Astrocyte of the spinal cord (primary cell): ENCODE measurements at regions not wholly inside any gene's neighbourhood (a gene's known extent, or its start where the extent isn't known, plus 50 kb on each side); places are given as distances from the start of the nearest gene placed in this dataset.

Experiments used
- DNase-seq: peaks from one replicate; pipeline ENCODE4 v3.0.0; 2011; ENCODE audit warnings: low read depth, low spot score
- H3K4me3 ChIP-seq: 2 replicates; pipeline ENCODE4 v1.5.1; 2011; ENCODE audit warnings: low read depth, mild to moderate bottlenecking, low read length, moderate library complexity
- in situ Hi-C: cut with HindIII; loops from 2 replicates; pipeline ENCODE4 v1.10.0; 2017; ENCODE audit warnings: low sequenced_read_pairs
- TF ChIP-seq, protein P1 (sequence below): IDR thresholded peaks from 2 replicates; pipeline ENCODE4 v1.5.1; 2012; ENCODE audit warnings: low read depth, mild to moderate bottlenecking, low read length, inconsistent platforms

DNA sequence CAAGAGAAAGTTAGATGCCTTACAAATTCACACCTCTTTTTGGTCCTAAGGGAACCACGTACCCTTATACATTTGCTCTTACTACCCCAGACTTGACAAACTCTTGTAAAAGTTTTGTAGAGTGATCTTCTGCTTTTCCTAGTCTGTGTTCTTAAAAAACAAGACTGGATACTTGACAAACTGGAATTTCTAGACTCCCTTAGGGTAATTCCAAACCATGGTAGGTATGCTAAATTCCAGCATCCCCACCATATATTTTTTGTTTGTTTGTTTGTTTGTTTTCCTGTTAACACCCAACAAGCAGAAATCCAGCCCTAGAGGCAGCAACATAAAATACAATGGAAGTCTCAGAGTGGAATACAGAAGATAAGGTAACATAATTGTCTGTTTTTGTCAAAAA lies 280.7 kb upstream of the NR2F2 start:
- no peak for DNase-seq
- no peak overlapping the region for H3K4me3 ChIP-seq
- in situ Hi-C loops, result no loop called here
- TF ChIP-seq, protein P1, sequence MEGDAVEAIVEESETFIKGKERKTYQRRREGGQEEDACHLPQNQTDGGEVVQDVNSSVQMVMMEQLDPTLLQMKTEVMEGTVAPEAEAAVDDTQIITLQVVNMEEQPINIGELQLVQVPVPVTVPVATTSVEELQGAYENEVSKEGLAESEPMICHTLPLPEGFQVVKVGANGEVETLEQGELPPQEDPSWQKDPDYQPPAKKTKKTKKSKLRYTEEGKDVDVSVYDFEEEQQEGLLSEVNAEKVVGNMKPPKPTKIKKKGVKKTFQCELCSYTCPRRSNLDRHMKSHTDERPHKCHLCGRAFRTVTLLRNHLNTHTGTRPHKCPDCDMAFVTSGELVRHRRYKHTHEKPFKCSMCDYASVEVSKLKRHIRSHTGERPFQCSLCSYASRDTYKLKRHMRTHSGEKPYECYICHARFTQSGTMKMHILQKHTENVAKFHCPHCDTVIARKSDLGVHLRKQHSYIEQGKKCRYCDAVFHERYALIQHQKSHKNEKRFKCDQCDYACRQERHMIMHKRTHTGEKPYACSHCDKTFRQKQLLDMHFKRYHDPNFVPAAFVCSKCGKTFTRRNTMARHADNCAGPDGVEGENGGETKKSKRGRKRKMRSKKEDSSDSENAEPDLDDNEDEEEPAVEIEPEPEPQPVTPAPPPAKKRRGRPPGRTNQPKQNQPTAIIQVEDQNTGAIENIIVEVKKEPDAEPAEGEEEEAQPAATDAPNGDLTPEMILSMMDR, result no peak

DNA sequence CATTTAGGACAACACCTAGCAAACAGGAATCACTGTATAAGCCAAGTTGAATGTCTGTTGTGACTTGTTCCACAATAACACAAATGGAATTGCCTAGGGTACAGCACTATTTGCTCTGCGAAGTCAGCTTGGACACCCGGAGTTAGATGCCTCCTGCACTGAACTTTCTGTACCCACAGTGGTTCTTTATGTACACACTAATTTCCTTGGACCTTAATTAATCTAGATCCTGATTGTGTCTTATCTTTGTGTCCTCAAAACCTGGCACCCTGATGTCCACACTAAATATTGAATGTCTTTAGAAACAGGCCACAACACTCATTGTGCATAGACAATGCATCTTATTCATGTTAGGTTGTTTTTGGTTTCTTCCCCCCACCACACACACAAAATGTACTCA lies 278.9 kb upstream of the NR2F2 start:
- TF ChIP-seq, protein P1, result no peak
- H3K4me3 ChIP-seq, result no peak overlapping the region
- DNase-seq, result no peak
- in situ Hi-C loops, result no loop called here

DNA sequence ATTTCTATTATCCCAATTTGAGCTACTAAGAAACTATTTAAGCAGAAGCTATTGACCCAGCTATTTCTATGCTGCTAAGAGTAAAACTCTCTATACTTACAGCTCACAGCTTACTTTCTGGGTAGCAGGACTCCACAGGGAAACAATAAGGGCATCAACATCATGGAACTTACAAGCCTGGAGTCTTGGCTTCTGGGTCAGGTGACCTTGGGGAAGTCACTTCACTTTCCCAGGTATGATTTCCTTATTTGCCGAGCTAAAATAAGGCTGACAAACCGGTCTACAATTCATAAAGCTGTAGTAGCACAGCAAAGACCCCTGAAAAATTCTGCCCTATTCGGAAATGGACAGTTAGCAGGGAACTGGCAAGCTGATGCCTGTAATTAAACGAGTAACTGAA lies 278.3 kb upstream of the NR2F2 start:
- TF ChIP-seq, protein P1, result no peak
- DNase-seq, result no peak
- no peak overlapping the region for H3K4me3 ChIP-seq
- in situ Hi-C loops, result no loop called here

- peak overlapping the region; percentile 24 for H3K4me3 ChIP-seq
- TF ChIP-seq, protein P1, result no peak
- DNase-seq, result no peak
- in situ Hi-C loops, result no loop called here
Measured at GRCh38 chr15:96052572-96053030, 277.9 kb upstream of the NR2F2 start.

GRCh38 chr15:96053031-96053780 lies 277.3 kb upstream of the NR2F2 start:
- H3K4me3 ChIP-seq, result peak overlapping the region; percentile 24
- in situ Hi-C loops, result no loop called here
- peak; percentile 34 for DNase-seq
- TF ChIP-seq, protein P1, result no peak

DNA sequence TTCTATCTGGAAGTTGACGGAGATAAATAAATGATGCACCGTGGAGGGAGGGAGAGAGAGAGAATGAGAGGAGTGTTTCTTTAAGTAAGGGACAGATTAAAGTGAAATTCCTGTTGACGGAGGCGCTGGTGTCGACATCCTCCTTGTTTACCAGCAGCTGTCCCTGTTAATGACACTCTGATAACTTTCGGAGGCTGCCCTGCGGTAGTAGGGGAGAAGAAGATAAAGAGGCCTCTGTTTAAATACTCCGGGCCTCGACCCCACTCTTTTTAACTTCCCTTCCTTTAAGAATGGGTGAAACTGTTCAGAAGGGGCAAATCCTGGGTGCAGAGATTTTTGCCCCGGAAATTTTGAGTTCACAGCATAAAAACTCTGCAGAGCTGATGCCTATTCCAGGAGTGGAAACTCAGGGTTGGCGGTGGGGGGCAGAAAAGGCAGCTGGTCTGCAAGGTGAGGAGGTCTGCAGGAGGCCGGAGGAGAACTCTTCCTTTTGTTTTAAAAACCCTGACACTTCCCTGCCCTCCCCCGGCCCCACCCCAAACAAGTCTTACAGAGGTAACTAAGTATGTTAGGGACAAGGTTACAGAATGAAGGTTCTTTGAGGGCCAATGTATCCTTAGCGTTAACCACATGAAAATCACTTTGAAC lies 276.6 kb upstream of the NR2F2 start:
- in situ Hi-C loops, result no loop called here
- TF ChIP-seq, protein P1, result no peak
- H3K4me3 ChIP-seq, result no peak overlapping the region

More for the DNA sequence above, 276.6 kb upstream of the NR2F2 start:
- no peak for DNase-seq
